ENCODE measurements at regions not wholly inside any gene's neighbourhood (a gene's known extent, or its start where the extent isn't known, plus 50 kb on each side); places are given as distances from the start of the nearest gene placed in this dataset.
A peak's percentile ranks its signal among the peaks of the same experiment; 100 is the strongest.

DNA sequence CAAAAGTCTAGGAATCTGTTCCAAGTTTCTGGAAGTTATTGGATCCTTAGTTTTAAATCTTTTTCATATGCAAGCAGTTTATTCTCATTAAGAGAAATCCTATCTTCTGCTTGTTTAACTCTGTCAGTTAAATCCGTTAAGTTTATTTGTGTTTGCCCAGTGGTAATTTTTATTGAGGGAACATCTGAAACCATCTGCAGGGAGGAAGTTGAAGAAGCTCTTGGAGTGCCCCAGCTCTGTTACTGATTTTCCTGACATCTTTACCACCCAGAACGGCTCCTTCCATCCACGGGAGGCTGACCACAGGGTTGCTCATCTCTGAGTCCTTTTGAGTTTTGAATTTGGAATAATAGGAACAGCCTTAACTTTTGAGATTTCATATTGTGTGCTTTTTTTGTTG, 99.9 kb upstream of the ZNF618 start:
- no peak for DNase-seq (ENCODE audit: low read depth in 3 of 3, low spot score in 2 of 3)

- no peak for DNase-seq (ENCODE audit: low read depth in 3 of 3, low spot score in 2 of 3)
These were observed 94.7 kb upstream of the ZNF618 start for GRCh38 chr9:113781381-113781780.

DNA sequence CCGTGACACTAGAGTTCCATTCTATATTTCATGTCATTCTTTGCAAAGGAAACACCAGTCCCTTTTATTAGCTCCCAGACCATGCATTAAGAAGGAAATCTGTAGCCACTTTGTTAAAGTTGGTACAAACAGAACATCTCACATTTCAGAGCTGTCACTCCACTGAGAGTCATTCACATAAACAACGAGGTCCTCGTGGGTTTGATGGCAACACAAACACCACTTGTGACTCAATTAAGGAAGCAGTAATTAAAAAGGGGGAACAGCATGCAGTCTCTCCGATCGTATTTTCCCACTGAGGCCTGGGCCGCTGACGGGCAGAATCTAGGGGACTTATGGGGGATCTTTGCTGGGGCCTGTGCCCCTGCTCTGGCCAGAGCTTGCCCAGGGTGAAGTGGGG, 94.2 kb upstream of the ZNF618 start:
- no peak for DNase-seq (ENCODE audit: low read depth in 3 of 3, low spot score in 2 of 3)

- DNase-seq (ENCODE audit: low read depth in 3 of 3, low spot score in 2 of 3): no peak
These were observed 92.6 kb upstream of the ZNF618 start for GRCh38 chr9:113783475-113783874.

- DNase-seq (ENCODE audit: low read depth in 3 of 3, low spot score in 2 of 3): no peak
These were observed 90.8 kb upstream of the ZNF618 start for GRCh38 chr9:113785334-113785733.

DNA sequence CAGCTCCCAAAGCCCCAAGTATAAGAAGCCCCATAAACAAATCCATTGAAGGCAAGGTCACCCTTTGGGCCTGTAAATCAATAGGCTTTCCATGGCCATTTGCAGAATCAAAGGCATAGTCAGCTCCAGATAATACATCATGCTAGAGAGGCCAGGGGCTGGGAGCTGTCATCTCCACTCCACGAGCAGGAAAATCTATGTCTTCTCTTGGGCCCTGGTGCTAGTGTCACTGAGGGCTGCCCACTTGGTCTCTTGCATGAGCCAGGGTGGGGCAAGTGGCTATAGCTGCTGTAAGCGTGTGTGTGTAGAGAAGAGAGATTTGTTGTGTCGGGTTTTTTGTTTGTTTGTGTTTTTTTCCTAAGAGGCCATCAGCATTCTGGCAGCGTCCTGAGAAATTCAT, 90.0 kb upstream of the ZNF618 start:
- DNase-seq (ENCODE audit: low read depth in 3 of 3, low spot score in 2 of 3): no peak

GRCh38 chr9:113787871-113788270, 88.2 kb upstream of the ZNF618 start:
- DNase-seq (ENCODE audit: low read depth in 3 of 3, low spot score in 2 of 3): no peak

DNA sequence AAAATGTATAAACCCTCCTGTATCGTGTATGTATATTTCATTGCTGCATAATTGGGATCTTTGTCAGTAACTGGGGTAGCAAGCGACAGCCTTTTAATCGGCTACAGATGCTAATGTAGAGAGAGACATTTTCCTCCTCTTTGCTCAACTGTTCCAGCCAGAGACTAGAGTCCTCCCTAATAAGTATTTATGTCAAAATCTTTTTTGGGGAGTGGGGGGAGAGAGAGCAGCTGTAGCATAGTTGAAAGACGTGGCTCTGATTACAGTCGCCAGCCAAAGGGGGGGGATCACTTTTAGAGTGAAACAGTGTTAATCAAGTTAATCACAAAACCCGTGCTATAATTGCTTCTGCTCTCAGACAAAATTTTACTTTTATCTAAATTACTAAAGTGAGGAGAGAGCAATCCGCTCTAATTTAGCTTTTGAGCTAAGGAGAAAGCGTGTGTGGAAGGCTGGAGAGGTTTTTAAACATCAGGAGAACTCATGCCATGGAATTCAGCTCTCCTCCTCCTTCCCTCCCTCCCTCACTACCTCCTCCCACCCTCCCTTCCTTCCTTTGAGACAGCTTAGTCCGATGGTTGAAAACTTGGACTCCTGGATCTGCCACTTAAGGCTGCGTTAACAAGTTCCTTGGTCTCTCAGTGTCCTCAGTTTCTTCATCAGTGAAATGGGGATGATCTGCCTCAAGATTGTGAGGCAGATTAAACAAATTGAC, 87.3 kb upstream of the ZNF618 start:
- no peak for DNase-seq (ENCODE audit: low read depth in 3 of 3, low spot score in 2 of 3)

- no peak for DNase-seq (ENCODE audit: low read depth in 3 of 3, low spot score in 2 of 3)
These were observed 86.0 kb upstream of the ZNF618 start for GRCh38 chr9:113790093-113790492.

GRCh38 chr9:113793558-113793957, 82.6 kb upstream of the ZNF618 start:
- no peak for DNase-seq (ENCODE audit: low read depth in 3 of 3, low spot score in 2 of 3)

- DNase-seq (ENCODE audit: low read depth in 3 of 3, low spot score in 2 of 3): no peak
These were observed 81.4 kb upstream of the ZNF618 start for GRCh38 chr9:113794721-113795120.

DNA sequence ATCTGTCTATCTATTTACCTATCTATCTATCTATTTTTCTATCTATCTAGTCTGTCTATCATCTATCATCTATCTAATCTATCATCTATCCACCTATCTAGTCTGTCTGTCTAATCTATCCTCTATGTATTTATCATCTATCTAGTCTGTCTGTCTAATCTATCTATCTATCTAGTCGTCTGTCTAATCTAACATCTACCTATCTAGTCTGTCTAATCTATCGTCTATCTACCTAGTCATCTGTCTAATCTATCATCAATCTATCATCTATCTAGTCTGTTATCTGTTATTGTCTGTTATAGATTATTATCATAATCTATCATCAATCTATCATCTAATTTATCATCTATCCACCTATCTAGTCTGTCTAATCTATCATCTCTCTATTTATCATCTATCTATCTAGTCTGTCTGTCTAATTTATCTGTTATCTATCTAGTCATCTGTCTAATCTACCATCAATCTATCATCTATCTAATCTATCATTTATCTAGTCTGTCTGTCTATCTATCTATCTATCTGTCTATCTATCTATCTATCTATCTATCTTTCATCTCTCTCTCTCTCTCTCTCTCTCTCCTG, 80.2 kb upstream of the ZNF618 start:
- no peak for DNase-seq (ENCODE audit: low read depth in 3 of 3, low spot score in 2 of 3)

DNA sequence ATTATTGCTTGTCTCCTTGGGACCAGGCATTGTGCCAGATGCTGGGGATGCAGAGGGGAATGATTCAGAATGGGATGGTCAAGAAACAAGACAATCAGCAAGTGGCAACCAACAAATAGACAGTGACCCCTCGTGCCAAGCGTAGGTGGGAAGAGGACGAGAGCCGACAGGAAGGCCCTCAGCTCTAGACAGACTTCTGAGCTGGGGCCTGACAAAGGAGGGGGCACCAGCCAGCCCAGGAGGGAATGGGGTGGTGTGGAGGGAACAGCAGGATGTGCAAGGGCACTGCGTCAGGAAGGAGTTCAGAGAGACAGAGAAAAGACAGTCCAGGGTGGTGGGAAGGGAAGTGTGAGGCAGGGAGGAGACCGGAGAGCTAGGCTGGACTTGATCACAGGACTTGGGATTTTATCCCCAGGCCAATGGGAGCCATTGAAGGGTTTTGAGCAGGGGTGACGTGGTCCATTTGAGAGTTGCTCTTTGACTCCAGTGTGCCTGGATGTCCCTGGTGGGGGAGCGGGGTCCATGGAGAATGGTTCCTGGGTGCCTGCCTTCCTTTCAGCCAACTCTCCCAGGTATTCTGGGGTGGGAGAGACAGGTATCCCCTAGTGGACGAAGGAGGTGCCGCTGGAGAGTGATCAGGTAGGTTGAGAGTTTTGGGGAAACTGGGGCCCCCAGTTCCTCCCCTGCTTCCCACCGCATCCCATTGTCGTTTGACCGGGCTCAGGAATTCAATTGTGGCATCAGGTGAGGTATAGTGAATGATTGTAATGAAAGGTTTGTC, 79.3 kb upstream of the ZNF618 start:
- no peak for DNase-seq (ENCODE audit: low read depth in 3 of 3, low spot score in 2 of 3)

DNA sequence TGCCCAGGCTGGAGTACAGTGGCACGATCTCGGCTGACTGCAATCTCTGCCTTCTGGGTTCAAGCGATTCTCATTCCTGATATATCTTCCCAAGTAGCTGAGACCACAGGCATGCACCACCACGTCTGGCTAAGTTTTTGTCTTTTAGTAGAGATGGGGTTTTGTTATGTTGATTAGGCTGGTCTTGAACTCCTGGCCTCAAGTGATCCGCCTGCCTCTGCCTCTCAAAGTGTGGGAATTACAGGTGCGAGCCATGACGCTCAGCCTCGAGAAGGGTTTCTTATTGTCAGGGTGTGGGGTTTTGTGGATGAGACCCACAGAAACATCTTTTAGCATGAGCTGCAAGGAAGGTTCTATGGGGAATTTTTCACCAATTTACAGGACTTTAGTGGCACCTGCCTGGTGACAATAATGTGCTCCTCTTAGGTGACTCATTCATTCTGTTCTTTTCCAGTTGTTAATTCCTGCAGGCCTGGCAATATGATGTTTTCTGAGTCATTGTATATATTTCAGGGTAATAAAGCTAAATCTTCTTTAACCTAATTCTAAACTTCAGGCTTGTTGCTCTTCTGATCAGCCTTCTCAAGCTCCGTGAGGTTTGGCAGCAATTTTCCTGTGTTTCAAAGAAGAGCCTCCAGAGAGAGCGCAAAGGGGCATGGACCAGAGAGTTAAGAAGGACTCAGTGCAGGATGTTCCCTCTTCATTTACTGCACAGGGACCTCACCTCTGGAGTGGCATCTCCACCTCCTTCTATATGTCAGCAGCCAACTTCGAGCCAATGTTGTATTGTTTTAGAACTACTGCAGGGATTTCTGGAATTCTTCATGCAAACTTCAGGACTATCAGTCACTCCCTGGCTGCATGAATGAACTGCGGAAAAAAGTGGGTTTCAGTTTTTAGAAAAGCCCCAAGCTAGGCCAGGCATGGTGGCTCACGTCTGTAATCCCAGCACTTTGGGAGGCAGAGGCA, 77.8 kb upstream of the ZNF618 start:
- no peak for DNase-seq (ENCODE audit: low read depth in 3 of 3, low spot score in 2 of 3)

DNA sequence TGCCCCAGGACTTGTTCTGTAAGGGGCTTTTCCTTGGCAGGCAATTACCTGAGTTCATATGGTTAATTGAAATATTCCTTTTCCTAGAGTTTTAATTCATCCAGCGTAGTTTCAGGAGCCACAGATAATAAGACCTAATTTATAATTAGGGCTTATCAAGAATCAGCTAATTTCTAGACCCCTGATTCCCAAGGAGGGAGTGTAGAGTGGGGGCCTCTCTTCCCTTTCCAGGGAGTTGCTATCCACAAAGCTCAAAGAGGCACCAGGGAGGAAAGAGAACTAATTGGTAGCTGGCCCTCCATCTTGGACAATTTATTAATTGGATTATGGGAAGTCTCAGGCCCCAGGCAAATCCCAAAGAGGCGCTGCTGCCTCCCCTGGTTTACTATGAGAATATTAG, 75.8 kb upstream of the ZNF618 start:
- DNase-seq (ENCODE audit: low read depth in 3 of 3, low spot score in 2 of 3): no peak

- DNase-seq (ENCODE audit: low read depth in 3 of 3, low spot score in 2 of 3): no peak
These were observed 72.1 kb upstream of the ZNF618 start for GRCh38 chr9:113803811-113804589.

GRCh38 chr9:113805486-113806132, 70.5 kb upstream of the ZNF618 start:
- DNase-seq (ENCODE audit: low read depth in 3 of 3, low spot score in 2 of 3): no peak

DNA sequence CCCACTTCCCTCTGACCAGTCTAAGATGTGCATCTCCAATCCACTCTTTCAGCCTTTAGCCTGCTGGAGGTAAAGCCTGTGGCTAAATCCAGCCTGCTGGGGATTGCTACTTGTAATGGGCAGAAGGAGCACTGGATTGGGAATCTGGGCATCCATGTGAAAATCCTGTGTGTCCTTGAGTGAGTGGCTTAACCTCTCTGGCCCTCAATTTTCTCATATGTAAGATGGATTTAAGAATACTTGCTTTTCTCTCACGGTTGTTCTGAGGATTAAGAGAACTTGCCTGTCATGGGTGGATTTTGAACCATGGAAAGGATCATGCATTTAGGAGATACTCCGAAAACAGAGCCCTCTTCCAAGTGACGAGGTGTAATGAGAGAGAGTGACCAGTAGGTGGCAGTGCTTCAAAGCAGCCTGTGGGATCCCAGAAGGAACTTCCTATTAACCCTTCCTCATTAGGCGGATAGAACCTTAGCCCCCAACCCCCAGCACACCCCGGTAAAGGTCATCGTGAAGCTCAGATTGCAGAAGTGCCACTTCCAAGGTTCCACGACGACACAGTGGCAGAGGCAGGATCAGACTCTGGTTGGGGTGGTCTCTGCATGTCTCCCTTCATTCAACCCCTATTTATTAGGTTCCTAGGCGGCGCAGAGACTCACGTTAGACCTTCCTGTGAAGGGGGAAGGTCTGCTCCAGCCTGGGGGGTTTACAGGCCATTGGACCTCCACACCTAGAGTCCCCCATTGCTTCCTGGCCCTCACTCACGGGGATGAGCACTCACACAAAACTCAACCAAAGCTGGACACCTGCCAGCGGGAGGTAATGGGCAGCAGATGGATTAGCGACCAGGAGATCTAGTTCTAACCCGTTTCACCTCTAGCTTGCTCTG, 68.7 kb upstream of the ZNF618 start:
- peak in 2 of 3 donors; percentile 43 to 54 for DNase-seq (ENCODE audit: low read depth in 3 of 3, low spot score in 2 of 3)
